ENCODE measurements at regions not wholly inside any gene's neighbourhood (a gene's known extent, or its start where the extent isn't known, plus 50 kb on each side); places are given as distances from the start of the nearest gene placed in this dataset.
"Not testable (repeated sequence)": the region's sequence is repeated elsewhere in the genome, so short reads cannot be mapped to it uniquely, and the experiment has no call there.

DNA sequence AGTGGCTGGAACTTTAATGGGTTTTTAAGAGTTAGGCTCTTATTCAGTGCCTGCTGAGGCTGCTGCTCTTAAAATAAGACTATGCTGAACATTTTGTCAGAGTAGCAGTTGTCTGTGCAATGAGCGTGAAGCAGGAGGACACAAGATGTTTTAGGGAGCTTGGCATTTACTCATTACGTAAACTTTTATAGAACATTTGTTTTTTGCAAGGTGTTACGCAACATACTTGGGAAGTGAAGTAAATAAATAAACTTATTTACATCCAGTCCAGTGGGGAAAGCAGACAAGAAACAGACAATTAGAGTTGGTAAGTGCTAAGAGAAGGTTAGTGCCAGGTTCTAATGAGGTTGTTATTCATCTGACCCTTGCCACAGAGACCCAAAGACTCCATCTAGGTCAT lies 226.0 kb downstream of the HINT1 start:
- no peaks in the 10 kb centered on the region for H3K36me3 ChIP-seq
- TF ChIP-seq, protein P1, sequence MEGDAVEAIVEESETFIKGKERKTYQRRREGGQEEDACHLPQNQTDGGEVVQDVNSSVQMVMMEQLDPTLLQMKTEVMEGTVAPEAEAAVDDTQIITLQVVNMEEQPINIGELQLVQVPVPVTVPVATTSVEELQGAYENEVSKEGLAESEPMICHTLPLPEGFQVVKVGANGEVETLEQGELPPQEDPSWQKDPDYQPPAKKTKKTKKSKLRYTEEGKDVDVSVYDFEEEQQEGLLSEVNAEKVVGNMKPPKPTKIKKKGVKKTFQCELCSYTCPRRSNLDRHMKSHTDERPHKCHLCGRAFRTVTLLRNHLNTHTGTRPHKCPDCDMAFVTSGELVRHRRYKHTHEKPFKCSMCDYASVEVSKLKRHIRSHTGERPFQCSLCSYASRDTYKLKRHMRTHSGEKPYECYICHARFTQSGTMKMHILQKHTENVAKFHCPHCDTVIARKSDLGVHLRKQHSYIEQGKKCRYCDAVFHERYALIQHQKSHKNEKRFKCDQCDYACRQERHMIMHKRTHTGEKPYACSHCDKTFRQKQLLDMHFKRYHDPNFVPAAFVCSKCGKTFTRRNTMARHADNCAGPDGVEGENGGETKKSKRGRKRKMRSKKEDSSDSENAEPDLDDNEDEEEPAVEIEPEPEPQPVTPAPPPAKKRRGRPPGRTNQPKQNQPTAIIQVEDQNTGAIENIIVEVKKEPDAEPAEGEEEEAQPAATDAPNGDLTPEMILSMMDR (IDR thresholded peaks at IDR 0.05), result no peak
- H3K27ac ChIP-seq, result no peak overlapping the region
- no peak for DNase-seq
- H3K27me3 ChIP-seq, result no peaks in the 10 kb centered on the region
- H3K4me3 ChIP-seq, result no peak overlapping the region
- H3K4me1 ChIP-seq, result no peaks in the 10 kb centered on the region
- no peak for FAIRE-seq
- no peaks in the 10 kb centered on the region for H3K9me3 ChIP-seq
- 90 to 98% methylated on average over 3 of the region's 3 CpGs for WGBS, 2 donors
- no peak for ATAC-seq
- intact Hi-C loops (cut with DNase I), result no loop called here

DNA sequence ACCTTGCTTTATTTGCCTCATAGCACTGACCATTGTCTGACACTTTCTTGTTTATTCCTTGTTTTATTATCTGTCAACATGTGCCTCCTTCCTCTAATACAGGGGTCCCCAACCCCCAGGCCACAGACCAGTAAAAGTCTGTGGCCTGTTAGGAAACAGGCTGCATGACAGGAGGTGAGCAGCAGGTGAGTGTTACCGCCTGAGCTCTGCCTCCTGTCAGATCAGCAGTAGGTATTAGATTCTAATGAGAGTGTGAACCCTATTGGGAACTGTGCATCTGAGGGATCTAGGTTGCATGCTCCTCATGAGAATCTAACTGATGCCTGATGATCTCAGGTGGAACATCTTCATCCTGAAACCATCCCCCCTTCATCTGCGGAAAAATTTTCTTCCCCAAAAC lies 228.0 kb downstream of the HINT1 start:
- intact Hi-C loops (cut with DNase I), result no loop called here
- no peaks in the 10 kb centered on the region for H3K27me3 ChIP-seq
- no peak overlapping the region for H3K4me3 ChIP-seq
- no peaks in the 10 kb centered on the region for H3K4me1 ChIP-seq
- no peaks in the 10 kb centered on the region for H3K36me3 ChIP-seq
- DNase-seq, result no peak
- no peak for FAIRE-seq
- TF ChIP-seq, protein P1 (IDR thresholded peaks at IDR 0.05), result no peak
- no peaks in the 10 kb centered on the region for H3K9me3 ChIP-seq
- ATAC-seq, result no peak
- WGBS, 2 donors, result 69 to 83% methylated on average over 2 of the region's 2 CpGs
- no peak overlapping the region for H3K27ac ChIP-seq

DNA sequence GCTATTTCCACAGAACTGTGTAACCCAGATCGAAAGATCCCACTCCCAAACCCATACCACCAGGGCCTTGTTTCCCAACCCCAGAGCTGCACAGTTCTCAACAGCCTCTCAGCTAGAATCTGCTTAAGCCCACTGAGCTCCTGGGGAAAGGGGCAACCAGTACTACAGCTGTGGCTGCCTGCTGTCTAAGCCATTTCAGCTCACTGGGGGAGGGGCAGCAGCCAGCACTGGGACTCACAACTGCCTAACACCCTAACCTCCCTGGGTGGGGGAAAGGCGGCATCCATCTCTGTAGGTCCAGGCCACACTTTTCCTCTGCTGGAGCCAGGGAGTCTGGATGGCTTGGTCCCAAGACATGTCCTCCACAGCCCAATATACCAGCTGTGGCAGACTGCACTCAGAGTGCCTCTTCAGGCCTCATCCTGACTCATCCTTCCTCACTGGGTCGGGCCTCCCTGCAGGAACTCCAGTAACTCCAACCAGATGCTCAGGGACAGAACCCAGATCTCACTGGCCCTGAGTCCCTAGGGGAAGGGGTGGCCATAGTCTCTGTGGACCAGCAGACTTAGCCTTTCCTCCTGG lies 241.4 kb downstream of the HINT1 start:
- no peaks in the 10 kb centered on the region for H3K36me3 ChIP-seq
- intact Hi-C loops (cut with DNase I), result no loop called here
- ATAC-seq (no peak), DNase-seq (peak in 1 of 6 donors; percentile 29), FAIRE-seq (no peak)
- H3K4me1 ChIP-seq, result no peaks in the 10 kb centered on the region
- H3K27me3 ChIP-seq, result no peaks in the 10 kb centered on the region
- H3K27ac ChIP-seq, result no peak overlapping the region
- WGBS, 2 donors, result 82 to 94% methylated on average over 3 of the region's 3 CpGs
- no peaks in the 10 kb centered on the region for H3K9me3 ChIP-seq
- TF ChIP-seq, protein P1 (IDR thresholded peaks at IDR 0.05), result no peak
- no peak overlapping the region for H3K4me3 ChIP-seq

DNA sequence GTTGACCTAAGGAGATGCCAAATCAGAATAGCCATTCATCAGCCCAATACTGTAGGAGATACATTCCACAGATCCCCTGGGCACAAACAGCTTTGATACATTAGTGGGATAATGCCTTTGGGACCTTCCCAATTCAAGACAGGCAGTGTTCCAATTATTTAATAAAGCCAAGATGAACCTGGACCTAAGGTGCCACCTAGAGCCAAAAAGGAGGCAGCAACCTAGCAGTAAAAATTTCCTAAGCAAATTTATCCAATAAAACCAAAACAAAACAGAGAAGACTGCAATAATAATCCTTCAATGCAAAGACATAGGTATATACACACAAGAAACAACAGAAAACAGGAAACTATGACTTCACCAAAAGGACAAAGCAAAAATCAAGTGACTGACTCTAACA lies 253.0 kb downstream of the HINT1 start:
- H3K9me3 ChIP-seq, result no peaks in the 10 kb centered on the region
- FAIRE-seq (no peak), DNase-seq (no peak), ATAC-seq (no peak)
- H3K36me3 ChIP-seq, result no peaks in the 10 kb centered on the region
- no peak overlapping the region for H3K4me3 ChIP-seq
- H3K27me3 ChIP-seq, result no peaks in the 10 kb centered on the region
- H3K27ac ChIP-seq, result no peak overlapping the region
- intact Hi-C loops (cut with DNase I), result no loop called here
- H3K4me1 ChIP-seq, result no peaks in the 10 kb centered on the region
- TF ChIP-seq, protein P1 (IDR thresholded peaks at IDR 0.05), result no peak

DNA sequence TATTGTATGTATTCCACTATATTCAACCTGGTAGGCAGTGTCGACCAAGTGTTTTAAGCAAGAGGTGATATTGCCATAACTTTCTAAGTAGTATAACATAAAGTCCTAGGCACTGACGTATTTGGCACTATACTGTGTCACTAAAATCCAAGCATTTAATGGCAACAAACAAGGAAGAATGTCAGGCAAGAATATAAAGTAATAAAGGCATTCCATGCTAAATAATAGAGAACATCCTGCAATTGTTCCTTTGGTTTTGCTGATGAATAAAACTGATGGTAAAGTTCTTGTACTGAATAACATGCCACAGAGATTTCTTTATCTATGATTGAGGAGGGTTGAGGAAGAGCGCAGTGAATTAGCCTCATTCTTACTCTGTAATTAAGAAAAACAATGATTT lies 256.9 kb downstream of the HINT1 start:
- TF ChIP-seq, protein P1 (IDR thresholded peaks at IDR 0.05), result no peak
- ATAC-seq, result no peak
- DNase-seq, result no peak
- intact Hi-C loops (cut with DNase I), result no loop called here
- Histone ChIP-seq H3K4me1 (no peaks in the 10 kb centered on the region), H3K36me3 (no peaks in the 10 kb centered on the region), H3K4me3 (no peak overlapping the region), H3K9me3 (no peaks in the 10 kb centered on the region), H3K27me3 (no peaks in the 10 kb centered on the region), H3K27ac (no peak overlapping the region)
- FAIRE-seq, result no peak
- WGBS, 2 donors, result 68 to 70% methylated on average over 3 of the region's 3 CpGs

DNA sequence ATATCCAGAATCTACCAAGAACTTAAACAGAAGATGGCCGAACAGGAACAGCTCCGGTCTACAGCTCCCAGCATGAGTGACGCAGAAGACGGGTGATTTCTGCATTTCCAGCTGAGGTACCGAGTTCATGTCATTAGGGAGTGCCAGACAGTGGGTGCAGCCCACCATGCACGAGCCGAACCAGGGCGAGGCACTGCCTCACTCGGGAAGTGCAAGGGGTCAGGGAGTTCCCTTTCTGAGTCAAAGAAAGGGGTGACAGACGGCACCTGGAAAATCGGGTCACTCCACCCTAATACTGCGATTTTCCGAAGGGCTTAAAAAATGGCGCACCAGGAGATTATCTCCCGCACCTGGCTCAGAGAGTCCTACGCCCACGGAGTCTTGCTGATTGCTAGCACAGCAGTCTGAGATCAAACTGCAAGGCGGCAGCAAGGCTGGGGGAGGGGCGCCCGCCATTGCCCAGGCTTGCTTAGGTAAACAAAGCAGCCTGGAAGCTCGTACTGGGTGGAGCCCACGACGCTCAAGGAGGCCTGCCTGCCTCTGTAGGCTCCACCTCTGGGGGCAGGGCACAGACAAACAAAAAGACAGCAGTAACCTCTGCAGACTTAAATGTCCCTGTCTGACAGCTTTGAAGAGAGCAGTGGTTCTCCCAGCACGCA lies 267.4 kb downstream of the HINT1 start:
- H3K27ac ChIP-seq; H3K4me1 ChIP-seq; H3K4me3 ChIP-seq; ATAC-seq; H3K27me3 ChIP-seq; FAIRE-seq; H3K9me3 ChIP-seq; H3K36me3 ChIP-seq; intact Hi-C loops (cut with DNase I); DNase-seq: not testable (repeated sequence)
- 70 to 71% methylated on average over 22 to 24 of the region's 24 CpGs for WGBS, 2 donors

DNA sequence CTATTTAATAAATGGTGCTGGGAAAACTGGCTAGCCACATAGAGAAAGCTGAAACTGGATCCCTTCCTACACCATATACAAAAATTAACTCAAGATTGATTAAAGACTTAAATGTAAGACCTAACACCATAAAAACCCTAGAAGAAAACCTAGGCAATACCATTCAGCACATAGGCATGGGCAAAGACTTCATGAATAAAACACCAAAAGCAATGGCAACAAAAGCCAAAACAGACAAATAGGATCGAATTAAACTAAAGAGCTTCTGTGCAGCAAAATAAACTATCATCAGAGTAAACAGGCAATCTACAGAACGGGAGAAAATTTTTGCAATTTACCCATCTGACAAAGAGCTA lies 267.9 kb downstream of the HINT1 start:
- ATAC-seq; H3K27me3 ChIP-seq; intact Hi-C loops (cut with DNase I); H3K4me1 ChIP-seq; H3K27ac ChIP-seq; H3K36me3 ChIP-seq; H3K4me3 ChIP-seq; FAIRE-seq; H3K9me3 ChIP-seq; DNase-seq: not testable (repeated sequence)
- 60 to 69% methylated on average over 2 of the region's 2 CpGs for WGBS, 2 donors

Data from pancreas (tissue), 10 donors.